ENCODE measurements at regions not wholly inside any gene's neighbourhood (a gene's known extent, or its start where the extent isn't known, plus 50 kb on each side); places are given as distances from the start of the nearest gene placed in this dataset.
"Not testable (repeated sequence)": the region's sequence is repeated elsewhere in the genome, so short reads cannot be mapped to it uniquely, and the experiment has no call there.

DNA sequence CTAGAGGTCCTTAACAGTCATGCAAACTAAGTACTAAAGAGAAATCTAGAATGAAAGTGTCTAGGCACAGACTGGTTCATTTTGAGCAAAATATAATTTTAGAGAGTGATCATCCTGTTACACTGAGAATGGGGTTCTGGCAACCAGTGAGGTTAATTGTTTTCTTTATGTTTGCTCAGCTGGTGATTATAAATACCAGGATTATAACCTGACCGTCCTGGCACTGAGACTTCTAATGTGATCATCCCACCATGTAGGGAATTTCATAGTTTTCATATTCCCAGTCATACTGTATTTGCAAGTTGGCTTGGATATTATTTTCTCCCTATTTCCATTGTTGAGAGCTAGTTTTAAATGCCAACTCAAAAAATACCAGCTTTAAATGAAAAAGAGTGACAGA is 852.5 kb upstream of the LRATD1 start:
- DNase-seq, result no peak

DNA sequence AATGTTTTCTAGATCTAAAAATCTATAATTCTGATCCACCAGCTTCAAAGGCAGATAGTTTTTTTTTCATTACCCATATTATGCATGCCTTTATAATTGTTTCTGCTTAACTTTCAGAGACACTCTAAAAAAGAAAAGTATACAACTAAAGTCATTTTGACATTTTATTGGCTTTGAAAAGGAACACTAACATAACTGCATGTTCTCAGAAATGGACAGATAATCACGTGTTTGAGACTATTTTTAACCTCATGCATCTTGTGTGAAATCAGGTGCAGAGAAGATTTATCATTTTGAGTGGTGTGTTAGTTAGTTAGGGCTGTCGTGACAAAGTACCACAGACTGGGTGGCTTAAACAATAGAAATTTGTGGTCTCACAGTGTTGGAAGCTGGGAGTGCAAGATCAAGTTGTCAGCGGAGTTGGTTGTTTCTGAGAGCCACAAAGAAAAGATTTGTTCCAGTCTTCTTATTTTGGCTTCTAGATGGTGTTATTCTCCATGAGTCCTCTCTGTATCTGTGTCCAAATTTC is 841.4 kb upstream of the LRATD1 start:
- DNase-seq, result no peak

DNA sequence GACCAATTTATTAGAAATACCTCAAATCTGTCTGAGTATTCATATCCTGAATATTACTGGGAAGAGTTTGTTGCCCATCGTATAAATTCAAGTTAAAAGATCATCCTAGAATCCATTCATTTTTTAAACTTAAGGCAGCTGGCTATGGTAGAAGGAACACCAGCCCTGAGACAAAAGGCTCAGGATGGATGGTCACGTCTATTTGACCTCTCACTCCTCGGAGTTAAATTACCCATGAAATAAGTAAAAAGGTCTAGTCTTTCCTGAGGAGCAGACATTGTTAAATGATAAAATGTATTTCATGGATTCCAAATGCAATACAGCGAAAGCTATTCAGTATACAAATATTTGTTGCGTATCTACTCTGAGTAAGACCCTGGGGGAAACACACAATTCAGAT is 826.0 kb upstream of the LRATD1 start:
- no peak for DNase-seq

DNA sequence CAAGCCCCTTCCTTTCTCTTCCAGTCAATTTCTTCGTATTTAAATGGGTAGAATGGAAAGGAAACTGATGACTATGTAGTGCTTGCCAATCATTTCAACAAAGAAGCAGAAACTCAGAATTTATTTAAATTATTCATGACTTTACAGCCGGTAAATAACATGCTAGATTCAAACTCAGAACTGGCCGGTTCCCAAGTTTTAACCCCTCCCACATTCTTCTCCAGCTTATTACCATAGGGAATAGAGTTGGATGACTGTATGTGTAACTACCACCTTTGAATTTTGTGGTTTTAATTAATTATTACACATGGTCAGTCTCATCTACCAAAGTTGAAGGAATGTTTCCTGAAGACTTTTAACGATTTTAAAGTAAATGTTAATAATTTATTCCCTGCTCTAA is 819.3 kb upstream of the LRATD1 start:
- DNase-seq, result no peak

DNA sequence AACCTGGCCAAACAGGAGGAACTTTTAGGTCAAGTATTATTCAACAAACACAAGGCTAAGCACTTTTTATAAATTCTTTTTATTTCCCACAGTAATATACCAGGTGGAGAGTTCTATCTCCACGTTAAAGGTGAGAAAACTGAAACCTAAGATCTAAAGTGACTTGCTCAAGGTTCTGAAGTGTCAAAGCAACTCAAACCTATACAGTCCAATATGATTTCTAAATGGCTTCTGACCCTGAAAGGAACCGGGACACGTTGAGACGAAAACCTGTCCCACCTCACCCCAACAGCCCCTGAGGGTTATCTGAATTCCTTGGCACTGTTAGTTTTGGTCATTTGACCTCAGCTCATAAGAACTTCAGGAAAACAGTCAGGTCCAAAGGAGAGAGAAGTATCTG is 814.5 kb upstream of the LRATD1 start:
- DNase-seq, result no peak

DNA sequence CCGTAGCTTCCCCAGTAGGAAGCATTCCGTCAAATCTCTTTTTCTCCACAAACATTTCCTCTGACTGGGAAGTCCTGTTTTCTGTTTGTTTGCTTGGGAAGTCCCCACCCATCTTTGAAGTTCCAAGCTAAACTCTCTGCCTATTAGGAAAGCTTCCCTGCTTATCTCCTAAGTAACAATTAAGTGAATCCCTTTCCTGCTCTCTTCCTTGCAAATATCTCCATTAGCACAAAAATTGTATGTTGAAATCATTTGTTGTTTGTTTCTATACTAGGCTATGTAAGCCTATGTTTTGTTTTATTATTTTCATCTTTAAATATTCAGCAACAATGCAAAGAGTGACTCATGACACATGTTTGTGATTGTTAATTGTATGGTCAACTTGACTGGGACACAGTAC is 812.6 kb upstream of the LRATD1 start:
- DNase-seq, result no peak

DNA sequence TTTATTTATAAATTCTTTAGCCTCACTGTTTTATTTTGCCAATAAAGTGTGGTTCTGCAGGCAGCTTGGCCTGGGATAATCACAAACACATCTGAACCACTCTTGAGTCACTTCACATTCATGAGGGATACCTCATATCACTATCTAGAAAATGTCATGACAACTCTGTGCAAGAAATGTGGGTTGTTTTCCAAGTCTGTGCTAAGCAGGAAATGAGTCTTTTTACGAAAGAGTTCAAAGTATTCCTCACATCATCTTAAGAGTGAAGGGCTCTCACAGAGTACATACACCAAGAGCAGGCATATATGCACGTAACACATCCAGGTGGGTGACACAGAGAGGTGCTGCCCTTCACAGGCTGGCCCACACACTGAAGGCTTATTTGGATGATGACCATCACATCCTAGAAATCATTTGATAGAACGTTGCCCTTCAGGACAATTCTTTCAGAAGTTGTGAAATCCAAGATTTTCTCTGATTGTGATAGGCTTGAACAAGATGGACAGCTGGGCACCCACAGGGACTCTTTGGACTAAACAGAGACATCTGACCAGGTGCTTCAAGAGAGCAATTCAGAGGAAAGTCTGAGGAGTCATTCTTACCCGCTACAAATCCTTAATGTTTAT is 811.1 kb upstream of the LRATD1 start:
- DNase-seq, result no peak

DNA sequence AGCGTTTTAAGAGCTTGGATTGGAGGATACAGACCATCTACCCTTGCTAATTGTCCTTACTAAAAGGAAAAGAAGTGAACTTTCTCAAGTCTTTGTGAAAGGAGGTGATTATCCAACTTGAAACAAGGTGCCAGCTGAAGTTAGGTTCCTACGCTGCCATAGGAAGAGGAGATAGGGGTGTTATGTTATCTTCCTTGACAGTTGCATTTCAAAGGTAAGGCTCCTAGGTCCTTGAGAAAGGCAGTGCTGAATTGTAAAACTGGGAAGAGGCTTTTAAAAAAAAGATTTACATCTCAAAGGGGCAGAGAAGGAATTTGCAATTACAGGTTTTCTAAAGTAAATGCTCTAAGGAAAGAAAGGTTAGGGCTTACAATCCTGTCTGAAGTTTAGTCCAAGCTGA is 810.2 kb upstream of the LRATD1 start:
- DNase-seq, result no peak

DNA sequence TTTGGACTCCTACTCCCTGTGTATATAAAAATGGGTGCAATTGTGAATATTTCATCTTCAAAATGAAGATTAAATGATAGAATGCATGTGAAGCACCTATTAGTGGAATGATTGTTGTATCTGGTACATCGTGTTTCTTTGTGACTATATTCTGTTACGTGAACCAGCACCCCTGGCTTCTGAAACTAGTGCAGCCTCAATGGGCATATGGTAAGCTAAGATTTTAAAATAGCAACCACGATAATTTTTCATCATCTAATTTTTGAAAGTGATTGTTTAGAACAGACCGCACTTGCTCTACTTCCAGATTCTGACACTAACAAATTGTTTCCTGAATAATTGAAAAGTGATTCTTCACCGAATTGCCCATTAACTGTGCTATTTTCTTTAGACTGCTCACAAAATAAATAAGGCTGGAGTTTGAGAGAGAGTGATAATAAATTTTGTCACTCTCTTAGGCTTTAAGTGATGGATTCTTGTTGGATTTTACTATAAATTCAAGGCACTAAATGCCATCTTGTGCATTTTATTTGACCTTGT is 806.1 kb upstream of the LRATD1 start:
- DNase-seq, result no peak

DNA sequence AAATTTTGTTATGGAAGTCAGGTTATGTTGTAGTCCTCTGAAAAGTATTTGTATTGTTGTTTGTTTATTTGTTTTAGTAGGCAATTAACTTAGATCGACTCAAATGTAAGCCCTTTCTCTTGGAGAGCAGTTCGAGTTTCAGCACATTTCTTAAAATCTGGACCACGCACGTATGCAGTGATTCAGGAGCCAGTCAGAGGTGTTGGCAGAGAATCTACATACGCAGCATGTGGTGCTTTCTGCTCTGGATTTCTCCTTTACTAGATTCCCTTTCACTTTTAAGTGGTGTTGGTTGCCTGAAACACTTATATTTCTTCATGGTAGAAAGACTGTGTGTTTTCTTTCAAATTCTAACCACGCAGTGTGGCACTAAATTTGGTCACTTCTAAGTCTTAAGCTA is 773.9 kb upstream of the LRATD1 start:
- DNase-seq, result no peak

DNA sequence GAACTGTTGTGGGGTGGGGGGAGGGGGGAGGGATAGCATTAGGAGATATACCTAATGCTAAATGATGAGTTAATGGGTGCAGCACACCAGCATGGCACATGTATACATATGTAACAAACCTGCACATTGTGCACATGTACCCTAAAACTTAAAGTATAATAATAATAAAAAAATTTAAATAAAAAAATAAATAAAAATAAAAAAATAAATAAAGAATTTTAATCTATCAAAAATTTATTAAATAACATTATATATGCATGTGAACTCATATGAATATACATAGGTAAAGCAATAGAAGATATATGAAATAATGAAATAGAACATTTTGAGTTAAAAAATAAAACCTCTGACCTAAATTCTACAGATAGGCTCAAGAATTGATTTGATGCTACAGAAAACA is 764.2 kb upstream of the LRATD1 start:
- DNase-seq, result not testable (repeated sequence)

DNA sequence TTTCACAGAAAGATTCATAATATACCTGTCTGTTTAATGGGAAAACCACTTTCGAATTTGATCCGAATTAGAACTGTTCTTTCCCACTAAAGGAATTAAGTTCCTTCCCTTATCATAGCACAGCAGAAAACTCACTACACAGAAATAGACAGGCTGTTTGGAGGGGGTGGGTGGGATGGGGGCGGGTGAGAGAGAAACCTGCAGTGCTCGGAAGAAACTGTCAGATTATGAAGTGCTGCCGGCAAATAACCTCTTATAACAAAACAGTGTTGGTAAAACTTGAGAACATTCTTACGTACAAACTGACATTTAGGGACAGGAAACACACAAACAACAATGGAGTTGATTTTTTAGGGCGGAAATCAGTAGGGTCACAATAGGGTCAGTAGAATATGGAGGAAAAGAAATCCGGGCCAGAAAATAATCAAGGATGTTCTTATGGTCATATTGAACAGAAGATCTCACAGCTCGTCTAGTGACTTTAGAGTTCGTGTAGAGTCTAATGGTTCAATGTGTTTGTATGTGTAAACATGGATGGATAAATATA is 756.0 kb upstream of the LRATD1 start:
- DNase-seq, result no peak

DNA sequence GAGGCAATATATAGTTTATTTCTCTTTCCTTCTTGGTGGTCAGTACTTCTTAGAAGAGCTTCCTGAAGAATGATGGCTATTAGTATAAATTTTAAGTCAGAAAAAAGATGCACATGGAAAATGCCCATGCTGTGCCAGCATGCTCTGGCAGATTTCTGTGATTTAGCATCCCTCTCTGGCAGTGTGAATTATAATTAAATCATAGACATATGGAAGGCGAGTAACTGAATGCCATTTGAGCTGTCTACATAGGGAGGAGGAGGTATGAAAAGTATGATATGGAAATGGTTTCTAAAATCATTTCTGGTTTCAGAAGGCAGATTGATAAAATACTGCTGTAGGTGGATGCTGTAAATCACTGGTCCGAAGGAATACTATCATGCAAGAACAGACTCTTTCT is 754.9 kb upstream of the LRATD1 start:
- DNase-seq, result no peak

DNA sequence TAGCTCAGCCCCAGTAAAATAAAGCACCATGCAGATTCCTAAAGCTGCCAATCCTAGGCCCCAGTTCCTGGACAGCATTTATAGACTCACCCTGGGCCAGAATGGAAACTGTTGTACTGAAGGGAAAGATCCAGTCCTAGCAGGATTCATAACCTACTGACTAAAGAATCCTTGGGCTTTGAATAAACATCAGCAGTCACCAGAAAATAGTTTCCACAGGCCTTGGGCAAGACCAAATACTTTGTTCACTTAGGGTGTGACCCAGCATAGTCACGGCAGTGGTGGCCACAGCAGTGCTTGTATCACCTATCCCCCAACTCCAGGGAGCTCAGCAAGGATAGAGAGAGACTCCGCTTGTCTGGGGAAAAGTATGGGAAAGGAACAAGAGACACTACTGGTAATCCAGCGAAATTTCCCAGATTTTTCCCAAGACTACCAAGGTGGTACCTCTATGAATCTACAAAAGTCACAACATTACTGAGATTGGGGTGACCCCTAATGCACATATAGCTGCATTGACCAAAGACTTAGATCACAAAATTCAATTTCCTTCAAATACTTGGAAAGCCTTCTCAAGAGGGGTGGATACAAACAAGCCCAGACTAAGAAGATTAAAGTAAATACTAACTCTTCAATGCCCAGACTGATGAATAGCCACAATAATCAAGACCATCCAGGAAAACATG is 748.1 kb upstream of the LRATD1 start:
- no peak for DNase-seq

DNA sequence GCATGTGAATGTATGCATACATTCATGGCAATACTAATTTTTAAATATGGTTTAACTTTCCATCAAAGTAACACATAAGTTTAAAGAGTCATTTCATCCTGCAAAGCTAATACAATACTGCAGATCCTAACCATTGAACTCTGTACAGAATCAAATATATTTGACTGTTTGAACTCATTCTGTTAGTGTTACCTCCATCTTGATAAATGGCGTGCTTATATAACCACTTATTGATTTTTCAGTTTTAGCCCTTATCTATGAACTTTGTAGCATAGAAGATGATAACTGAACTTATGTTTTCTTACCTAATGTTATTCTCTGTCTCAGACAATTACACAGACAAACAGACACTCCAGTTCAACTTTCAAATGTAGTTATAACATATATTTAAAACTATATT is 731.0 kb upstream of the LRATD1 start:
- no peak for DNase-seq

DNA sequence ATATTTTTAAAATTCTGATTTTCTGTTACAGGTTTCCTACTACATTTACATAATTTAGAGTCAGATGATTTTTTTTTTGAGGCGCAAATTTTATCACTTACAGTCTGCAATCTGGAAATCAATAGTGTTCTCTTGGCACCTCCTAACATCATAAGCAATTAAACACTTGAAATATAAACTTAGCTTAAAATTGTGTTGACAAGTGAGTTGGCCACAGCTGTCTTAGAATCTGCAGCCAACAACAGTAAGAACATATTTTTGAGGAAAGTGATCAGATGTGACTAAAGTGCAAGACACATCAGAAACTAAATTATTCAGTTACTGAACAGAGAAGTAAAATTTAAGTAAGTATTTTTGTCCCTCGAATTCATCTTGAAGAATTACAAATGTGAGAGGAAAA is 726.7 kb upstream of the LRATD1 start:
- no peak for DNase-seq

DNA sequence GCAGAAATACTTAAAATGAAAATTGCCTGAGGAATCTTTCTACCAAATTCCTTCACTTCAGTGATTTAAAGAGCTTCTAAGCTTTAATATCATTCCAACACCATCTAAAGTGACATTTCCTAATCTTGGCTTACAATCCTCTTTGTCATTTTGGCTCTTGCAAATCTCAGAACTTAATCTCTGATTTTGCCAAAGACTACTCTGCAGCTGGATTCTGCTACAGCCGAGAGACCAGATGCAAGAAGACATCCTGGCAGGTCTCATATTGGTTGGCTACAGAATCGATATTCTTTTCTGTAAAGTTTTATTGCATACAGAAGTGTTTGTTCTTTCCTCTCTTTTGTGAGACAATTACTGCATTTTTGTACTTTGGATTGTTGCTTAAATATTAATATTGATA is 716.5 kb upstream of the LRATD1 start:
- no peak for DNase-seq

DNA sequence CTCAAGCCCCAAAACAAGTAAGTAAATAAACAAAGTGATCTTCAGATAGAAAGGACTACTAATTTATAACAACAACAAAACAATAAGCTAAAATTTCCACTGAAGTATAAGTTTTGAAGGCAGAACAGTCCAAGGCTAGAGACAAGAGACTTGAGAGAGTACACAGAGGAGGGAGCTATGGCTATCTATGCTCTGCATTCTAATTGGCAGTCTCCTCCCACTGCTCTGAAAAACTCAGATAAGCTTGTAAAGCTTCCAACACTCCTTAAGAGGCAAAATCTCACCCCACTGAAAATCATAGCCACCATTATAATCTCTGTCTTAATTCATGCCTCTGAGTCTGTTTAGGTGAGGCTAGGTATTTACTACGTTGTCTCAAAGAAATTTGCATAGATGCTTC is 714.6 kb upstream of the LRATD1 start:
- no peak for DNase-seq

DNA sequence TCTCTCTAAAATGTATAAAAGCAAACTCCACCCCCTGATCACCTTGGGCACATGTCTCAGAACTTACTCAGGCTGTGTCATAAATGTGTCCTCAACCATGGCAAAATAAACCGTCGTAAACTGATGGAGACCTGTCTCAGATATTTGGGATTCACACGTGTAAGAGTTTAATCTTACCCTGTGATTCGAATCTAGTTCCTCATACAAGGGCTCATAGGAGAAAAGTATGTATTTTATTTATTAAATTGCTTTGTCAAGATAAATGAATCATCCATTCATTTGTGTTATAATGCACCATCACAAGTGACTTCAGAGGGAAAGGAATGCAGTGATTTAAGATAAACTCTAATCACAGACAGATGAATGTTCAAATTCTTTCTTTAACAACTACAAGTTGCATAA is 712.5 kb upstream of the LRATD1 start:
- DNase-seq, result no peak

DNA sequence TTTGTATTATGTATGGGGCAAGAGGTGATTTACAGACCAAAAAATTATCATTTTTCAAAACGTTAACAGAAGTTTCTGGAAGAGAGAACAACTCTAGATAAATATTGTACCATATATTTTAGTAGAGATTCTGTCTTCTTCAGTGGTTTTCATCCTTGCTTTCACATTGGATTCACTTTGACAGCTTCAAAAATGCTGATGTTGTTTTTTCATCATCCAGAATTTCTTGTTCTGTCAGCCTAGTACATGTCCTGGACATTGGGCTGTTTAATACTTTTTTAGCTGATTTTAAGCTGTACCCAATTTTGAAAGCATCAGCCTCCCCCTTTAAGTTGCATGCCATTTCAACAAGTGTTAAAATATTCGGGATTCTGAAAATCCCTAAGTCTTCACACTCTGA is 711.3 kb upstream of the LRATD1 start:
- DNase-seq, result no peak

DNA sequence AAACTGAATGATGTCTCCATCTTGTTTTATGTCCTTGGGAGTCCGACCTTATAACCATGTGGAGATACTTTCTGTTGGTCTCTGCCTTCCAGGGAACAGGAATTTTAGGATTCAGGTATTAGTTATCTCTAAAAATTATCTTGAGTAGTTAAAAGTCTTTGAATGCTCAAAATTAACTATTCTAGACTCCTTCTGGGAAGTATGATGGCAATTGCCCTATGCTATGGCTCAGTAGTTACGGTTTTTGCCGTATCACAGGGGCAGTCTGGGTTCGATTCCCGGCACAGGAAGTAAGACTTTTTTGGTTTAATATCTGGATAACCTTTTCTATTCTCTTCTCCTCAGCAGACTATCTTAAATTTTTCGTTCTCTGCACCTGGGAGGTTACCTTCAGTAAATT is 708.7 kb upstream of the LRATD1 start:
- DNase-seq, result no peak

DNA sequence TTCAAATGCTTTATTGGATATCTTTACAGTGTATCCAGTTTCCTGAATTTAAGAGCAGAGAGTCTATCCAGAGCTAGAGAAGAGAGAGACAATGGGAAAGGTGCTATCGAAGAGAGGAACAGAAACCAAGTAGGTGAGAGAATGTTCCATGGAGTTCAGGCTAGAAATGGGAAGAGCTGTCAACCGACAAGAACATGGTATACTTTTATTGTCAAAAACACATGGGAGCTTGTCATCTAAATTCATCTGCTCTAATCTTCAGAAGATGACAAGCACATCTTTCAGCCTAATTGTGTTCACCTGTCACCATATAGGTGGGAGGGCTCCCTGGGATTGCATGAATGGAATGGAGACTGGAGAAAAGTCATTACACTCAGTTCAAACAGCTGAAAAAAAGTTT is 690.4 kb upstream of the LRATD1 start:
- no peak for DNase-seq

DNA sequence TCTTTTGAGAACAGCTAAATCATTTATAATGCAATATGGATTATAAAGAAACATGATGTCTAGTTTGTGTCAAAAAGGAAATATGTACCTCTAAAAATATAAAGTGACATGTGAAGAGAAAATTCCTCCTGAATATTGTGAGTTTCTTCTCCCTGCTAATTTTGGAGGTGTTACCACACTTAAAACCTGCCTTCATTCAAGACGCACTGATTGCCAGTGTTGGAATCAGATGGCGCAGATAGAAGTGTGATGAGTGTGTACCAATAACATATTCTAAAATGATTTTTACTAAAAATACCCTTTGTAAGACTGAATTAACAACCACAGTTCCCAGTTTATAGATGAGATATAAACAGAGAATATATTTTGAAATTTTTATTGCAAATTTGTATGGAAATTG is 681.8 kb upstream of the LRATD1 start:
- DNase-seq, result no peak

DNA sequence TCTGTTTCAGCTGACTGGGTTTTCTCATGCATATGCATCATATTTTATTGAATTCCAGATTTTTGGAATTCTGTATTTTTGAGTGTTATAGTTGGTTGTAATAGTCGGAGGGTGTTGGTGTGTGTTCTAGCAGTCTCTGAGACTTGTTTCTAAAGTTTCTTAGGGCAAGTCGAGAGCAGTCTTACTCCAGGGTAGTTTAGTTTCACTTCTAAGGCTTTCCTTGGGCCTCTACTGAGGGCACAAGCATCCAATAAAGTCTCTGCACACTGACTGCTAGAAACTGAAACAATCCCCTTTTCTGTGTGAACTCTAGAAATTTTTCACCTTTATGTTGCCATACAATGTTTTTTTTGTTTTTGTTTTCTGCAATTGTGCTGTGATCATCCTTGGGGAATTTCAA is 663.7 kb upstream of the LRATD1 start:
- DNase-seq, result no peak
